ENCODE measurements at regions not wholly inside any gene's neighbourhood (a gene's known extent, or its start where the extent isn't known, plus 50 kb on each side); places are given as distances from the start of the nearest gene placed in this dataset.

- Histone ChIP-seq H2AFZ (ENCODE audit: control insufficient read depth, low read depth, low read length) (no peak overlapping the region), H3K4me1 (ENCODE audit: control insufficient read depth, insufficient read depth, low read length) (no peaks in the 10 kb centered on the region), H4K20me1 (ENCODE audit: control insufficient read depth, insufficient read depth) (no peaks in the 10 kb centered on the region), H3K9me3 (replicated peaks; ENCODE audit: control insufficient read depth, insufficient read depth, low read length) (no peaks in the 10 kb centered on the region), H3K4me2 (ENCODE audit: control insufficient read depth, insufficient read depth) (no peak overlapping the region), H3K79me2 (ENCODE audit: control insufficient read depth, insufficient read depth, low read length) (no peaks in the 10 kb centered on the region), H3K9ac (ENCODE audit: control insufficient read depth, insufficient read depth, low read length) (no peak overlapping the region), H3K4me3 (no peak overlapping the region), H3K27me3 (replicated peaks in 1 of 2; ENCODE audit: control insufficient read depth in 2 of 2, insufficient read depth in 2 of 2, low read length in 1 of 2) (peaks cover 0 to 8% of the 10 kb centered on the region in 2 experiments; a peak in 2 of 4 replicates), H3K27ac (ENCODE audit: control insufficient read depth, insufficient read depth) (no peak overlapping the region), H3K36me3 (ENCODE audit: control insufficient read depth in 2 of 2, insufficient read depth in 2 of 2, low read length in 1 of 2) (no peaks in the 10 kb centered on the region)
- BruUV-seq (replicated peaks): no TSS peak
- ChIA-PET CTCF (no interaction called here), SMC1A (ENCODE audit: uncharacterized antibody, unreplicated experiment) (no interaction called here), RAD21 (ENCODE audit: unreplicated experiment) (no interaction called here), POLR2A (no interaction called here)
- FAIRE-seq: no peak
- no peak for DNase-seq (ENCODE audit: low read depth, low spot score)
- TF ChIP-seq NKRF (conservative IDR thresholded peaks at IDR 0.05): no peak
- no peak for TF ChIP-seq RB1 (IDR thresholded peaks at IDR 0.05; ENCODE audit: borderline replicate concordance)
- no peak for TF ChIP-seq TCF3 (IDR thresholded peaks at IDR 0.05; ENCODE audit: borderline replicate concordance, insufficient read depth, low read depth, low read length)
- TF ChIP-seq HSF1 (IDR thresholded peaks at IDR 0.05; ENCODE audit: low read depth, low read length): no peak
- no peak for TF ChIP-seq MTA2 (IDR thresholded peaks at IDR 0.05; ENCODE audit: low read depth)
- TF ChIP-seq BCL11A (IDR thresholded peaks at IDR 0.05; ENCODE audit: low read depth, low read length): no peak
- TF ChIP-seq KDM1A (IDR thresholded peaks at IDR 0.05; ENCODE audit: borderline replicate concordance): no peak
- TF ChIP-seq ZNF274 (IDR thresholded peaks at IDR 0.05; ENCODE audit: insufficient read depth, insufficient read length): no peak
- no peak for TF ChIP-seq EED (IDR thresholded peaks at IDR 0.05; ENCODE audit: low read depth)
- no peak for TF ChIP-seq NR2F1 (conservative IDR thresholded peaks at IDR 0.05)
- TF ChIP-seq SMC3 (IDR thresholded peaks at IDR 0.05; ENCODE audit: borderline replicate concordance, low read length): no peak
- TF ChIP-seq PAX8 (IDR thresholded peaks at IDR 0.05): no peak
- TF ChIP-seq BMI1 (IDR thresholded peaks at IDR 0.05; ENCODE audit: borderline replicate concordance): no peak
- no peak for TF ChIP-seq GABPA (IDR thresholded peaks at IDR 0.05; ENCODE audit: low read depth)
- TF ChIP-seq CHD1 (IDR thresholded peaks at IDR 0.05; ENCODE audit: low read depth, low read length): no peak
- WGBS (ENCODE audit: insufficient coverage, insufficient replicate concordance, low lambda C conversion rate, missing lambda C conversion rate): 0% methylated on average over 5 of the region's 5 CpGs
- intact Hi-C loops (cut with micrococcal nuclease; ENCODE audit: unreplicated experiment) (no loop called here), in situ Hi-C loops (cut with MboI) (no loop called here)
- ATAC-seq: no peak
Measured at GRCh38 chr2:120874888-120875275, 139.2 kb downstream of the GLI2 start.
